Ectodermal cell (in vitro differentiated cells): ENCODE measurements at regions not wholly inside any gene's neighbourhood (a gene's known extent, or its start where the extent isn't known, plus 50 kb on each side); places are given as distances from the start of the nearest gene placed in this dataset.
"Not testable (repeated sequence)": the region's sequence is repeated elsewhere in the genome, so short reads cannot be mapped to it uniquely, and the experiment has no call there.

Source experiments
- H3K27ac ChIP-seq: 2 replicates; pipeline ENCODE4 v1.7.0; 2013; ENCODE audit warnings: mild to moderate bottlenecking, low read depth, low read length; ENCODE audit not compliant: insufficient read depth, poor library complexity, severe bottlenecking
- H3K27me3 ChIP-seq: 2 replicates; pipeline ENCODE4 v1.7.0; 2013; ENCODE audit warnings: mild to moderate bottlenecking, low read length; ENCODE audit not compliant: insufficient read depth, control insufficient read depth, poor library complexity, severe bottlenecking
- H3K36me3 ChIP-seq: one replicate; pipeline ENCODE4 v1.7.0; 2013; ENCODE audit warnings: low read length; ENCODE audit not compliant: control insufficient read depth, insufficient read depth
- H3K4me1 ChIP-seq: one replicate; pipeline ENCODE4 v1.7.0; 2013; ENCODE audit warnings: low read length; ENCODE audit not compliant: control insufficient read depth, insufficient read depth
- H3K4me3 ChIP-seq: 2 replicates; pipeline ENCODE4 v1.7.0; 2013; ENCODE audit warnings: low read depth, low read length, control low read depth; ENCODE audit not compliant: insufficient read depth
- H3K9me3 ChIP-seq: 2 replicates; pipeline ENCODE4 v1.7.0; 2013; ENCODE audit warnings: mild to moderate bottlenecking, low read length, moderate library complexity; ENCODE audit not compliant: control insufficient read depth
- WGBS, 2 experiments: methylation state at CpG; one replicate each; pipeline ENCODE4 v1.1.7; 2013; ENCODE audit warnings: missing lambda C conversion rate in 2 of 2; 5-methylcytosine and 5-hydroxymethylcytosine counted together

DNA sequence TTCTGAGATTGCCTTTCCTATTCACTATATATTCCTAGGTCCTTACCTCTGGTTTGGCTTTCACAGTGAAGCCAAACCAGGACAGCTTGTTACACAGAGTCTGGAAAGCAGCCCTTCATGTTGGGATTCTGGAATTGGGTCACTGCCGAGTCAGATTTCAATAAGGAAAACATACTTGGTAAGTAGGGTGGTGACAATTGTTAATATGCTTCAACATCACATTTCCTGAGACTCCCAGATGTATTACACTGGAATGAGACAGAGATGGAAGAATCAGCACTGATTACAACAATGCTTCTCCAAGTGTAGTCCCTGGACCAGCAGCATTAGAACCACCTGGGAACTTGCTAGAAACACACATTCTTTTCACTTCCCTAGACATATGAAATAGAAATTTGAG lies 268.9 kb upstream of the SEMA3C start:
- Histone ChIP-seq H3K9me3 (no peaks in the 10 kb centered on the region), H3K4me1 (no peaks in the 10 kb centered on the region), H3K27me3 (no peaks in the 10 kb centered on the region), H3K27ac (no peak overlapping the region), H3K36me3 (no peaks in the 10 kb centered on the region), H3K4me3 (no peak overlapping the region)
- WGBS, 2 experiments, result 67 to 92% methylated on average over 1 of the region's 1 CpG

DNA sequence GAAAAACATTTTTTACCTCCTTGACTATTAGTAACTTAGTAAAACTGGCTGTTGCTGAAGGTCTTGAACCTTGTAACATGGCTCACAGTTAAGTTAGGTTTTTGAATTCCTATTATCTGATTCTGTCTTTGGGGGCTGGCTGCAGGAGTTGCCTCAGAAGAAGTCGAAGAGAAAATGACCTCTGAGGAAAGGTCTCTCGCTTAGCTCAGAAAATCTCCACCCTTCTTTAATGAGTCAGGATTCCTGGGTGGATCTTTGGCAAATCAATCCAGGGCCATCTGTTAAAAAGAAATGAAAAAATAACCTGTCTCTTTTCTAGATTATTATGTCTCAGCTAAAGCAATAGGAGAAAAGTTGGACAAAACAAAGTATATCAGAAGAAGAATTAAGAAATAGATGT lies 267.8 kb upstream of the SEMA3C start:
- Histone ChIP-seq H3K4me1 (no peaks in the 10 kb centered on the region), H3K27ac (no peak overlapping the region), H3K9me3 (no peaks in the 10 kb centered on the region), H3K4me3 (no peak overlapping the region), H3K36me3 (no peaks in the 10 kb centered on the region), H3K27me3 (no peaks in the 10 kb centered on the region)
- 93 to 96% methylated on average over 2 of the region's 2 CpGs for WGBS, 2 experiments

DNA sequence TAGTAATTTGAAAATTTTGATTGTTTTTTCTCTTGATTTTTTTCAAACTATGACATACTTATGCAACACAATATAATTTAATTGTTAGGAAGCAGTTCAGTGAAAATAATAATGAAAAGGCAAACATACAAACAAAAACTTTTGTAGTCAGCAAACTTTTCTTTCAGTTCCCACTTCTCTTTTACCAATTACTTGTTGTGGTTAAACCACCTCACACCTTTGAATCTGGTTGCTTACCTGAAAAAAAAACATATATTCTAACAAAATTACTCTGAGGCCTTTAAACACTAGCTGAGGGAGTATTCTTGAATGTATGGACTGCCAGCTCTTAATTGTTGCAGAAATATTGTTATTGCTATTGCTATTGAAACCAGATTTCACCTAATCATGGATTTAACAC lies 266.2 kb upstream of the SEMA3C start:
- no peaks in the 10 kb centered on the region for H3K9me3 ChIP-seq

DNA sequence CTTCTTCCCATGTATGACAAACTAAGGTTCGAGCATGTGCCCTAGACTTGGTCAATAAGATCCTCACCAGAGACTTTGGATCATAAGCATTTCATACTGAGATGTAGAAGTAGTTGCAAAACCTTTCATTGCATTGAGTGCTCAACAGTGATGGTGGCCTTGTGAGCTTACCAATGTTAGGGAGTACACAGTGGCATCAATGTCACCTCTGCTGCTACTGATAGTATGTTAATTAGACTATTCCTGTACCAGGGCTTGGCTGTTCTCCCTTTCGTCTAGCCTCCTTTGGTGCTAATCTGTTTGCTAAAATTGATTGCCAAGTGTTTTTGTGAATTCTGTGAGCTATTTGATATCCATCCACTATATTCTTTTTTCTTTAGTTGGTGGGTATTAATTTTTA lies 264.5 kb upstream of the SEMA3C start:
- Histone ChIP-seq H3K36me3 (no peaks in the 10 kb centered on the region), H3K4me1 (no peaks in the 10 kb centered on the region), H3K9me3 (no peaks in the 10 kb centered on the region), H3K27me3 (no peaks in the 10 kb centered on the region), H3K27ac (no peak overlapping the region), H3K4me3 (no peak overlapping the region)
- WGBS, 2 experiments, result 85 to 94% methylated on average over 1 to 2 of the region's 2 CpGs

More for the DNA sequence above, 266.2 kb upstream of the SEMA3C start:
- Histone ChIP-seq H3K27ac (no peak overlapping the region), H3K4me3 (no peak overlapping the region), H3K36me3 (no peaks in the 10 kb centered on the region), H3K4me1 (no peaks in the 10 kb centered on the region), H3K27me3 (no peaks in the 10 kb centered on the region)

DNA sequence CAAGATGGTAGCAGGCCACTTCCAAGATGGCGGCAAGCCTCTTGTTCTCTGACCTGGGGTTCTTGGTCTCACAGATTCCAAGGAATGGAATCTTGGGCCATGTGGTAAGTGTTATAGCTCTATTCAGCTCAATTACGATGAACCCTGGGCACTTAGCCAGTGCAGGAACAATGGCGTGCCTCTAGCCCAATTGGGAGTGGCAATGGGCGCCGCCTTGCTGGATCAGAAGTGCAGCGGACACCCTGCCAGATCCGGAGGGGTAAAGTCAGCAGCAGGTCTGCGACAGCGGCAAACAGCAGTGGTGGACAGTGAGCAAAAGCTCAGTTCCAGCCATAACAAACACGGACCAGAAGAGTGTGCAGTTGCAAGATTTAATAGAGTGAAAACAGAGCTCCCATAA lies 263.2 kb upstream of the SEMA3C start:
- not testable (repeated sequence) for H3K27ac ChIP-seq, H3K27me3 ChIP-seq, H3K36me3 ChIP-seq, H3K4me1 ChIP-seq, H3K4me3 ChIP-seq, H3K9me3 ChIP-seq
- 95 to 97% methylated on average over 10 of the region's 10 CpGs for WGBS, 2 experiments

DNA sequence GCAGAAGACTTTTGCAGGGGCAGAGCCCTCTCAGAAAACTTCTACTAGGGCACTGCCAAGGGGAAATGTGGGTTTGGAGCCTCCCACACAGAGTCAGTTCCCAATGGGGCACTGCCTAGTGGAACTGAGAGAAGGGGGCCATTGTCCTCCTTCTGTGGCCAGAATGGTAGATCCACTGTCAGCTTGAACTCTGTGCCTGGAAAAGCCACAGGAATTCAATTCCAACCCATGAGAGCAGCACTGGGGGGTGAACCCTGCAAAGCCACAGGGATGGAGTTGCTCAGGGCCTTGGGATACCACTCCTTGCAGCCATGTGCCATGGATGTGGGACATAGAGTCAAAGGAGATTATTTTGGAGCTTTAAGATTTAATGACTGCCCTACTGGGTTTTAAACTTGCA lies 262.2 kb upstream of the SEMA3C start:
- no peak overlapping the region for H3K27ac ChIP-seq
- no peak overlapping the region for H3K4me3 ChIP-seq
- H3K9me3 ChIP-seq, result no peaks in the 10 kb centered on the region
- H3K36me3 ChIP-seq, result no peaks in the 10 kb centered on the region
- no peaks in the 10 kb centered on the region for H3K27me3 ChIP-seq
- H3K4me1 ChIP-seq, result peaks cover 1% of the 10 kb centered on the region

DNA sequence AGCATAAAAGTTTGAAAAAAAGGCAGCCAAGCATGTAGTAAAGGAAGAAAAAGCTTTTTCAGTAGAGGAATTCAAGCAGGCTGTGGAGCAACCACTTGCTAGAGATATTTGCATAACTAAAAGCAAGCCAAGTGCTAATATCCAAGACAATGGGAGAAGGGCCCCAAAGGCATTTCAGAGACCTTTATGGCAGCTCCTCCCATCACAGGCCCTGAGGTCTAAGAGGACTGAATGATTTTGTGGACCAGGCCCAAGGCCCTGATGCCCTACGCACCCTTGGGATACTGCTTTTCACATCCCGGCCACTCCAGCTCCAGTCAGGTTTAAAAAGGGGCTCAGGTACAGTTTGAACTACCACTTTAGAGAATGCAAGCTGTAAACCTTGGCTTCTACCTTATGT lies 261.7 kb upstream of the SEMA3C start:
- H3K4me3 ChIP-seq, result no peak overlapping the region
- 95 to 96% methylated on average over 2 of the region's 2 CpGs for WGBS, 2 experiments
- no peak overlapping the region for H3K27ac ChIP-seq
- H3K9me3 ChIP-seq, result no peaks in the 10 kb centered on the region
- no peaks in the 10 kb centered on the region for H3K36me3 ChIP-seq
- H3K27me3 ChIP-seq, result no peaks in the 10 kb centered on the region
- H3K4me1 ChIP-seq, result peaks cover 6% of the 10 kb centered on the region

DNA sequence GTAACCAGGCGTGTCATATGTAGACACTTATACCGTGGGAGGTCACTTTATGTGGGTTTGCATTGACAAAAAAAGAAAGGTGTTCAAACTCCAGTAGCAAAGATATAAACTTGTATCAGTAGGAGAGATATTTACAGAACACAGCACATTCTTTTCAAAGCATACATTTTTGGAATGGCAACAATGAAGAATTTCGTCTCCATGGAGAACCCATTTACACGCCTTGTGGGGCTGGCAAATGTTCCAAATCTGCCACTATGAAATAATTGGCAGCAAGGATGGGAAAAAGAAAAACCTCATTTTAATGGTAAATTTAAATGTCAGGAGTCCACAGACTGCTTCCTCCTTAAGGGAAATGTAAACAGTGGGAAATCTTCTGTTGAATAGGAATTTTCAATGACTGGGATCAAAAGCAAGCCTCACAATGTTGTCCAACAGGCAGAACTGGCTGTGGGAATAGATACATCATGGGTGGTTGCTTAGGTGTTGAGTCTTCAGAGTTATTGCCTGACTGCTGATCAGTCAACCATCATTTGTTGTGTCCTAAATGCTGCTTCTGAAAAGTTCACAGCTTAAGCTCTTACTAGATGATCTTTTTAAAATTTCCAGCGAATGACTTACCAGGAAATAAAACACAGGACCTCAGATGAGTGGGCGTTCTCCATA lies 256.6 kb upstream of the SEMA3C start:
- H3K27ac ChIP-seq, result no peak overlapping the region
- no peak overlapping the region for H3K4me3 ChIP-seq
- no peaks in the 10 kb centered on the region for H3K9me3 ChIP-seq
- 91 to 93% methylated on average over 6 of the region's 6 CpGs for WGBS, 2 experiments
- no peaks in the 10 kb centered on the region for H3K27me3 ChIP-seq
- H3K4me1 ChIP-seq, result peaks cover 16% of the 10 kb centered on the region
- no peaks in the 10 kb centered on the region for H3K36me3 ChIP-seq

DNA sequence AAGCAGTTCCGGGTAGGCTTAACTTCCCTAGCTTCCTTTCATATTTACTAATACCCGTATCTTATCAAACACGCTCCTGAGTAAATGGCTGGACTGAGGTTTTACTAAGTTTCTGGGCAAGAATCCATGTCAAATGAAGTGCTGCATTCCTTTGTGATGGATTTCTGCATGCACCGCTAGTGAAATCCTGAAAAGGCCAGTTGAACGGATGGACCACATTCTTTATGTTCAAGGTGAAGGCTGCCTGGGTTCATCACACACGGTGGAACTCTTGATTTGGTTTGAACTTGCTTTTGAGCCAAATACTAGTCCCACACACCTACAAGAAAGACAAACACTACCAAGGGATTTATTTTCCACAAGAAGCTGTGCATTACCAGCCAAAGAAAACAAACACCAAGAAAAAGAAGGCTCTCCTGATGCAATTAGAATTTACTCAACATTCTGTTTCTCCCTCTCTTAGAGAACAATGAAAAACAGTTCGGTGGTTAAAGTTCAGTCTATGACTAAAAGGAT lies 255.0 kb upstream of the SEMA3C start:
- peaks cover 16% of the 10 kb centered on the region for H3K4me1 ChIP-seq
- peak overlapping the region; percentile 12 for H3K27ac ChIP-seq
- H3K9me3 ChIP-seq, result no peaks in the 10 kb centered on the region
- no peak overlapping the region for H3K4me3 ChIP-seq
- WGBS, 2 experiments, result 67 to 87% methylated on average over 5 to 7 of the region's 7 CpGs
- no peaks in the 10 kb centered on the region for H3K36me3 ChIP-seq
- H3K27me3 ChIP-seq, result no peaks in the 10 kb centered on the region

DNA sequence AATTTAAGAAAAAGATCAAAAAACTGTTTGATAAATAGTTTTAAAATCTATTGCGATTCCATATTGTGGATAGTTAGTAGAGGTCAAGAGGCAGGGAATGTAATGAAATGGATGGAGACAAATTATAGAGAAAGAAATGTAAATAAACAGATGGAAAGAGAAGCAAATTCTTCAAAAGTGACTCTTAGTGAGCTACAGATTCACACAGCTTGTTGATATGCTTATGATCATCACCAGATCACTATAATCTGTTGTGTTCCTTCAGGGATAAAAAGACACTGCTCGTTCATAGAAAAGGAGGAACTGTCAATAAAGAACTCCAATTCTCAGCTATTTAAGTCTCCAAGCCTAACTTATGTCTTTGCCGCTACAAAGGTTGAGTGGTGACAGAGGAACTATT lies 251.4 kb upstream of the SEMA3C start:
- WGBS, 2 experiments, result 92% methylated on average over 3 of the region's 3 CpGs
- no peaks in the 10 kb centered on the region for H3K36me3 ChIP-seq
- H3K9me3 ChIP-seq, result no peaks in the 10 kb centered on the region
- H3K27me3 ChIP-seq, result no peaks in the 10 kb centered on the region
- H3K27ac ChIP-seq, result no peak overlapping the region
- H3K4me1 ChIP-seq, result peaks cover 7% of the 10 kb centered on the region
- H3K4me3 ChIP-seq, result no peak overlapping the region

DNA sequence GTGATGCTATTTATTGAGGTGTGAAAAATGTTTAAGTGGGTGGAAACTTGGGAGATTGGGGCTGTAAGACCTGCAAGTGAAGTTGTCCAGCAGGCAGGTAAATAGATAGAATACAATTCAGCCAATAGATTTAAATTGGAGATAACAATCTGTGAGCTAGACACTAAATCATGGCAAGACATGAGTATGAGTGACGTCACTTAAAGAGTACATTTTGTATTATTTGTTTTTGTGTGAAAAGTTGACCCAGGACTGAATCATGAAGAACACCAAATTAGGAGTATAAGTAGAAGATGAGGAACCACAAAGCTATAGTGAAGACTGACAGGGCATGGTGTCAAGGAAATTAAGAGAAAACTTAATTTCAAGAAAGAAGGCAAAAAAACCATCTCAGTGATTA lies 249.1 kb upstream of the SEMA3C start:
- WGBS, 2 experiments, result 96 to 97% methylated on average over 1 of the region's 1 CpG

More for the DNA sequence above, 249.1 kb upstream of the SEMA3C start:
- no peak overlapping the region for H3K27ac ChIP-seq
- H3K4me3 ChIP-seq, result no peak overlapping the region
- H3K9me3 ChIP-seq, result no peaks in the 10 kb centered on the region
- H3K27me3 ChIP-seq, result no peaks in the 10 kb centered on the region
- no peaks in the 10 kb centered on the region for H3K36me3 ChIP-seq
- no peaks in the 10 kb centered on the region for H3K4me1 ChIP-seq
